Activated T-helper 1 cell treated with anti-CD3 and anti-CD28 coated beads, Interleukin-12 subunit alpha, Interleukin-12 subunit beta, Interleukin-2, Interleukin-4 antibody, amounts not matched to agents 30 ng/mL and 10 ng/mL and 1 ng/mL, durations not matched to agents 14 hours and 24 hours and 36 hours (primary cell): ENCODE measurements at regions not wholly inside any gene's neighbourhood (a gene's known extent, or its start where the extent isn't known, plus 50 kb on each side); places are given as distances from the start of the nearest gene placed in this dataset.

Source experiments
- DNase-seq: peaks from one replicate; pipeline ENCODE4 v3.0.0; 2021; ENCODE audit warnings: low spot score
- H3K27ac Mint-ChIP-seq: one replicate; pipeline ENCODE4 v1.8.0; 2021; ENCODE audit warnings: mild to moderate bottlenecking, mixed read lengths
- H3K27me3 Mint-ChIP-seq: one replicate; pipeline ENCODE4 v1.8.0; 2022; ENCODE audit warnings: mild to moderate bottlenecking, moderate library complexity, mixed read lengths; ENCODE audit not compliant: insufficient read depth
- H3K36me3 Mint-ChIP-seq: one replicate; pipeline ENCODE4 v1.8.0; 2021; ENCODE audit warnings: low read depth, mixed read lengths
- H3K4me1 Mint-ChIP-seq: one replicate; pipeline ENCODE4 v1.8.0; 2021; ENCODE audit warnings: low read depth, mixed read lengths
- H3K4me3 Mint-ChIP-seq: one replicate; pipeline ENCODE4 v1.8.0; 2021; ENCODE audit warnings: mild to moderate bottlenecking, moderate library complexity, mixed read lengths
- H3K9me3 Mint-ChIP-seq: one replicate; pipeline ENCODE4 v1.8.0; 2021; ENCODE audit warnings: mixed read lengths
- intact Hi-C: fragments of 100-400 bp; cut with micrococcal nuclease; formaldehyde crosslinking; loops from one replicate; pipeline ENCODE4 v1.15.1; 2024

DNA sequence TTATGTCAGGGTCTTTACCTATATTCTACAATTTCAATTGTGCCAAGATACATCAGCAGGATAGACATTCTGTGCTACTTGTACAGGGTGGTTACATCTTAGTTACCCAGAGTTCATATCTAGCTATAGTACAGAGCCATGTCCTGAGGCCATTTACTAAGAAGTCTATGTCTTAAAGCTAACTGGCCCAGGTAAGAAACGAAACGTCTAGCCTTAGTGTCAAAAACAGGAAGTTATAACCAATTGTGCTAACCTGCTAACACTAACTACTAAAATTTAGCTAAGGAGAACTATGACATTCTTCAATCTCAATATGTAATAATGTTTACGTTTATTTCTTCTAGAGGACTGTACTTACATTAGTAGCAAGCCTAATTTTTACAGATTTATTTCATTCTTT, 717.2 kb upstream of the UBE2E2 start:
- no peaks in the 10 kb centered on the region for H3K4me1 Mint-ChIP-seq
- no peaks in the 10 kb centered on the region for H3K27me3 Mint-ChIP-seq
- H3K36me3 Mint-ChIP-seq = no peaks in the 10 kb centered on the region
- H3K27ac Mint-ChIP-seq = no peak overlapping the region
- intact Hi-C loops = no loop called here
- DNase-seq = no peak
- no peaks in the 10 kb centered on the region for H3K9me3 Mint-ChIP-seq
- no peak overlapping the region for H3K4me3 Mint-ChIP-seq

DNA sequence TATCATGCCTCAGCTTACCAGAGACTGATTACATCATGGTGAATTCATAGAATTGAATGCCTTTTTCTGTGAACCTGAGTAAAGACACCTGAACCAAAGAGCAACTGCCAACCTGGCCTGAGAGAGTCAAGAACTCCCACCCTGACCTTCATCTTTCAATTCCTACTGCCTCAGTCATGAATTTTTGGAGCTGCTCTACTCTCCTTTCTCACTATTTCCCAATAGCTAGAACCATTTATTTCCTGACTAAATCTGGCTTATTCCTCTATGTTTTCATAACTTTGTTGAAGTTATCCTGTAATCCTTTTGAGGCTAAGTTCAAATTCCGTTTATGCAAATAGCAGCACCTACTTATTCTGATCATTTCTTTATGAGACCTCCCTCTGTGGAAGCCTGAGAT, 712.4 kb upstream of the UBE2E2 start:
- Mint-ChIP-seq H3K4me1 (no peaks in the 10 kb centered on the region), H3K27me3 (no peaks in the 10 kb centered on the region), H3K9me3 (no peaks in the 10 kb centered on the region), H3K4me3 (no peak overlapping the region), H3K27ac (no peak overlapping the region), H3K36me3 (no peaks in the 10 kb centered on the region)
- intact Hi-C loops = no loop called here
- DNase-seq = no peak

DNA sequence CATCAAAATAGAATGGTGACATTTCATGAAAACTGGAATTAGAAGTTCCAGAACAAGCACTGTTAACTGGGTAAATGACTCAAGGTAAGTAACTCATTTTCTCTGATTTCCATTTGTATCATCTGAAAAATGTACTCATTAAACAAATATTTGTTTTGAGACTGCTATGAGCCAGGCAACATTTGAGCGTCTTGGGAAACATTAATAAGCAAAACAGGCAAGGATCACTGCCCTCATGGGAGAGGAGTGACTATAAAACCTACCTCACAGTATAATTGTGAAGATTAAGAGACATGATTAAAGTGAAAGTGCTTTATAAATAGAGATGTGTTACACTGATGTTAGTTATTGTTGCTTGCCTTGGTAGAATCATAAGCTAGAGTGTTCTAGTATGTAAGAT, 711.8 kb upstream of the UBE2E2 start:
- H3K27ac Mint-ChIP-seq = no peak overlapping the region
- no peaks in the 10 kb centered on the region for H3K9me3 Mint-ChIP-seq
- H3K27me3 Mint-ChIP-seq = no peaks in the 10 kb centered on the region
- no peak overlapping the region for H3K4me3 Mint-ChIP-seq
- no peaks in the 10 kb centered on the region for H3K36me3 Mint-ChIP-seq
- intact Hi-C loops = no loop called here
- no peak for DNase-seq
- H3K4me1 Mint-ChIP-seq = no peaks in the 10 kb centered on the region

DNA sequence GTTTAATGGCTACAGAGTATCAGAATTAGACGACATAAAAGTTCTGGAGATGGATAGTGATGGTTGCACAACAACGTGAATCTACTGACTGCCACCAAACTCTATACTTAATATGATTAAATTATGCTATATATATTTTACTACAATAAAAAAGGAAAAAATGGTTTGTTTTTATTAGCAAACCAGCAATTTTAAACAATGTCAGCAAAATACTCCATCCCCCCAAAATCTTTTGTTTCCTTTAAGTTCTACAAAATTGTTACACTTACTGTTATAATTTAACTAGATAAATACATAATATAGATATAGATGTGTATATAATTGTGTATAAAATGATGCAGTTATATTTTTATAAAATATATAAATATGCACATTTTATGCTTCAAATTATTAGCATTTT, 710.8 kb upstream of the UBE2E2 start:
- no peak overlapping the region for H3K4me3 Mint-ChIP-seq
- H3K27me3 Mint-ChIP-seq = no peaks in the 10 kb centered on the region
- H3K4me1 Mint-ChIP-seq = no peaks in the 10 kb centered on the region
- no peaks in the 10 kb centered on the region for H3K9me3 Mint-ChIP-seq
- no peak for DNase-seq
- no peaks in the 10 kb centered on the region for H3K36me3 Mint-ChIP-seq
- no peak overlapping the region for H3K27ac Mint-ChIP-seq
- intact Hi-C loops = no loop called here

DNA sequence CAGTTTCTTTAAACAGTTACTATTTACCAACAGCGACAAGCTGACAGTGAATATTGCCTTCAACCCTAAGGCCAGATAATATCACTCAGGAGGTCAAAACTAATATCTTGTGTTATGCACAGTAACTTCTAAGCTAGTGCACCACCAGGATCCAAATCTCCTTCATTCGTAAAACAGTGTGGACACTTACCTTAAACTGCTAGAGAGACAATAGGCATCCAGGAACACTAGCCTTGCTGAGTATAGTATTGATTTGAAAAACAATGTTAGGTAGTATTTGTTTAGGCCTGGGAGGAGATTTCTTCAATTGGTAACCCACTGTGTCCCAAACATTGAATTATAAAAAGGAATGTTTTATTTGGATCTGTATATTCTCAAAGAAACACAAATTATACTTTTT, 707.9 kb upstream of the UBE2E2 start:
- Mint-ChIP-seq H3K4me1 (no peaks in the 10 kb centered on the region), H3K4me3 (no peak overlapping the region), H3K27me3 (no peaks in the 10 kb centered on the region), H3K27ac (no peak overlapping the region), H3K9me3 (no peaks in the 10 kb centered on the region), H3K36me3 (no peaks in the 10 kb centered on the region)
- intact Hi-C loops = no loop called here
- DNase-seq = no peak

DNA sequence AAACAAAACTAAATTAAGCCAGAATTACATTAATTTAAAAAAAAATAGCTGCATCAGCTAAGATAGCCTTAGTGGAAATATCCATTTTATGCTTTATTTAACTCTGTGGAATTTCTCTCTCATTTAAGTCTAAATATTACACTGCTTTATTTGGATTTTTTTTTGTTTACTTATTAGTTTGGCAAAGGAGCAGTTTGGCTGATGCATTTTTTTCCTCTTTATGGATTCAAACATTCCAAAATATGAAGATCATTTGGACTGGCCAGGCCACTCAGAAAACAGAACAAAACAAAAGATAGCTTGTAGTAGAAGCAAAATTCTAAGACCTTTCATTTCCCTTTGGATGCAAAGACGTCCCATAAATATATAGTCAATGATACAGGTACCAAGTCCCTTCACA, 707.3 kb upstream of the UBE2E2 start:
- H3K36me3 Mint-ChIP-seq = no peaks in the 10 kb centered on the region
- H3K4me1 Mint-ChIP-seq = no peaks in the 10 kb centered on the region
- intact Hi-C loops = no loop called here
- H3K4me3 Mint-ChIP-seq = no peak overlapping the region
- H3K27ac Mint-ChIP-seq = no peak overlapping the region
- H3K9me3 Mint-ChIP-seq = no peaks in the 10 kb centered on the region
- DNase-seq = no peak
- no peaks in the 10 kb centered on the region for H3K27me3 Mint-ChIP-seq

DNA sequence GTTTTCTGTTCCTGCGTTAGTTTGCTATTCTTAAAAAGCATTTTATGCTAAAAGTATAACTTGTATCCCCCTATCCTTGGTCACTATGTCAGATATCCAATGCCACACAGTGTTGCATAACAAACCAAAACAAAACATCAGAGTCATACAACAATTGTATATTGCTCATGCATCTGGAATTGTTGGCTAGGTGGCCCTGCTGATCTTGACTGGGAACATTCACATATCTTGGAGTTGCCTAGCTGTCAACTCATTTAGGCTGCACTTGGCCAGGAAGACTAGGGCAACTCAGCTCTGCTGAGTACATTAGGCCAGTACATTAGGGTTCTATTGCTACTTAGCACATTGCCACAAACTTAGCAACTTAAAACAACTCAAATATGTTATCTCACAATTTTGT, 706.5 kb upstream of the UBE2E2 start:
- DNase-seq = no peak
- no peaks in the 10 kb centered on the region for H3K36me3 Mint-ChIP-seq
- intact Hi-C loops = no loop called here
- no peaks in the 10 kb centered on the region for H3K4me1 Mint-ChIP-seq
- H3K9me3 Mint-ChIP-seq = no peaks in the 10 kb centered on the region
- H3K27me3 Mint-ChIP-seq = no peaks in the 10 kb centered on the region
- no peak overlapping the region for H3K4me3 Mint-ChIP-seq
- no peak overlapping the region for H3K27ac Mint-ChIP-seq

DNA sequence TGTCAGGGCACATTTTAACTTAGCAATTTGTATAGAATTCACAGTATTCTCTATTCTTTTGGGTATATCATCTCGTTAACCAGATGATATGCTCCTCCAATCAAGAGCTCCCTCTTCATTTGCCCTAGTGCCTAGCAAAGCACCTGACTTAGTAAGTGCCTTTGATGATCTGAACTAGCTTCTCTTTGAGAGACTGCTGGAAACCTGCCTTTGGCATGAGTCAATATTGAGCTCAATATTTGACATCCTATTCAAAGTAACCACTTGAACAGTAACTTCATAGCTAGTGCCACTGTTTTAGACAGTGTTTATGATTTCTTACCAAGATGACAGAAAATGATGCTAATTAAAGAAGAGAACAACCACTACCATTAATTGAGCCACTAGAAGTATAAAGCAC, 696.3 kb upstream of the UBE2E2 start:
- Mint-ChIP-seq H3K4me1 (no peaks in the 10 kb centered on the region), H3K27ac (no peak overlapping the region), H3K27me3 (no peaks in the 10 kb centered on the region), H3K4me3 (no peak overlapping the region), H3K9me3 (peaks cover 8% of the 10 kb centered on the region), H3K36me3 (no peaks in the 10 kb centered on the region)
- intact Hi-C loops = no loop called here
- no peak for DNase-seq

DNA sequence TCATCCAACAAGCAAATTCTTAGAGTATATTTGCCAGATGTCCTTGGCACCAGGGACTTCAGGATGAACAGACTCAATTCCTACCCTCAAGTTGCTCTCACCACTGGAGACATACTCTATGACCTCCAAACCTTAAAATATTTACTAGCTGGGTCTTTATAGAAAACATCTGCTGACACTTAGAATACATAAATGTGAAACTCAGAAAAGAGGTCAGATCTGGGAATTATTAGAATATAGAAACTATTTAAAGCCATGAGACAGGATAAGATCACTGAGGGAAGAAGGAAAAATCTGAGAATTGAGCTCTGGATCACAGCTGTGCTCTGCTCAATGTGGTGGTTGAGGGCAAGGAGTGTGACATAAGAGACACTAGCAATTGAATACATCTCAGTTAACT, 695.4 kb upstream of the UBE2E2 start:
- Mint-ChIP-seq H3K36me3 (no peaks in the 10 kb centered on the region), H3K27me3 (no peaks in the 10 kb centered on the region)
- intact Hi-C loops = no loop called here

DNA sequence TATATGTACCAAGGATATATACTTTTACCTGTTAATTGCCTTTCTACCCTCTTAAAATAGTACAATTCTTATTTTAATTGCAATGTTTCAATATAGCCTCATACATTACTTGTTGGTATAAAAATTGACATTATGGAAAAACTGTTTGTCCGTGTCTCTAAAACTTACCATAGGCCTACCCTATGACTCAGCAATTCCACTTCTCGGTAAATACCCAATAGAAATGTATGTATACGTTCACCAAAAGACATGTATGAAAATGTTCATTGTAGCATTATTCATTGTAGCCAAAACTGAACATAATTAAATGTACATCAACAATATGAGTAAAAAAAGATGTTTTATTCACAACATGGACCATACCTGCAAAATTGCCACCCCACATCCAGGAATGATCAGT, 679.2 kb upstream of the UBE2E2 start:
- DNase-seq = no peak
- H3K27ac Mint-ChIP-seq = no peak overlapping the region
- intact Hi-C loops = no loop called here
- H3K36me3 Mint-ChIP-seq = no peaks in the 10 kb centered on the region
- no peaks in the 10 kb centered on the region for H3K27me3 Mint-ChIP-seq
- H3K4me1 Mint-ChIP-seq = no peaks in the 10 kb centered on the region
- H3K4me3 Mint-ChIP-seq = no peak overlapping the region
- peaks cover 7% of the 10 kb centered on the region for H3K9me3 Mint-ChIP-seq

More for the DNA sequence above, 695.4 kb upstream of the UBE2E2 start:
- Mint-ChIP-seq H3K4me1 (no peaks in the 10 kb centered on the region), H3K4me3 (no peak overlapping the region), H3K27ac (no peak overlapping the region), H3K9me3 (peaks cover 4% of the 10 kb centered on the region)
- no peak for DNase-seq

DNA sequence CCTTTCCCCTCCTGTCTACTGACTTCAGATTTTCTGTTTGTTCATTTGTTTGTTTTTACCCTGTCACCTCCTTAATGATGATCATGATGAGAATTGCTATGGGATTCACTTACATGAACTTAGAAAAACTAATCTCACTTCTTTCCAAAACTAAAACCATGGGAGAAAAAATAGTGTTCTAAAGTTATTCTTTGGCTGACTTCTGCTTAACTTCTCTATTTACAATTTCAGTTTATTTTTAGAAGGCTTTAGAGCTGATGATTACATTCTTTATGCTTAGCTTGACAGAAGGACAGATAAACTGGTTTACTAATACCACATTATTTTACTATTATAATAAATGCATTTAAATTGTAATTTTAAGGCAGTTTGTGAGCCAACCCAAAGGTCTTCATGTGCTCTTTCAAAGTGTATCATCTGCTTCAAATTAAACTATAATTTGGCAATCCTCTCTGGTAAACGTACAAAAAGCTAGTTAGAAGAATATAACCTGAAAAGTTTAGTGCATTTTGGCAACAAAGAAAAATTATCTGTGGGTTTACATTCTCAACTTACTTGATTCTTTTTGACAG, 676.8 kb upstream of the UBE2E2 start:
- no peak for DNase-seq
- no peaks in the 10 kb centered on the region for H3K27me3 Mint-ChIP-seq
- peaks cover 4% of the 10 kb centered on the region for H3K9me3 Mint-ChIP-seq
- no peaks in the 10 kb centered on the region for H3K36me3 Mint-ChIP-seq
- H3K27ac Mint-ChIP-seq = no peak overlapping the region
- no peaks in the 10 kb centered on the region for H3K4me1 Mint-ChIP-seq
- intact Hi-C loops = no loop called here
- H3K4me3 Mint-ChIP-seq = no peak overlapping the region

DNA sequence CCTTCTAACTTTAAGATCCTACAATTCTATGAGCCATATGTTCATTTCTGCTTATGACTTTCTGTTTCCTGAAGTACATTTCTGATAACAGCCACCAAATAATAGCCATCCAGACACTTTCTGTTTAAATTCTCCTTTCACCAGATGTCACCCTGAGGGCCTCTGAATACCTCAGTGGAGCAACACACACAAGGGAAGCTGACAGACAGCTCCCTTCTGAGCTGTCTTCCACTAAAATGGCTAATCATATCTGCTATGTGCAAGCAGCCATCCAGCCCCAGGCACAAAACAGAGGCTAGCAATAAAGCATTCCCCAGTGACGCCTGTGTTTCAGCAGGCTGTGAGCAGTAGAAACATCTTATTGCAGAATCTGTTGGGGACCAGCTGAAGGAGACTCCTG, 666.6 kb upstream of the UBE2E2 start:
- H3K27me3 Mint-ChIP-seq = no peaks in the 10 kb centered on the region
- peaks cover 12% of the 10 kb centered on the region for H3K9me3 Mint-ChIP-seq

DNA sequence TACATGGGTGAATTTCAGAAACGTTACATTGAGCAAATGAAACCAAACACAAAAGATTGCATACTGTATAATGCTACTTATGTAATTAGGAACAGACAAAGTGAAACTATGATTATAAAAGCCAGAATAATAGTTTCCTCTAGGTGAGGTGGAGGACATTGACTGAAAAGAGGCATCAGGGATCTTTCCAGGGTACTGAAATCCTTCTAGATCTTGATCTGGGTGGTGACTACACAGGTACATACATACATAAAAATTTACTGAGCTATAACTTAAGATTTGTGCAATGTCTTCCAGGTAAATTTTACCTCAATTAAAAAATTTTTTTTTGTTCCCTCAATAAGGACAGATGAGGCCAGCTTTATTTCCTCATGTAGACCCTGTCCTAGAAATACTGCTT, 665.6 kb upstream of the UBE2E2 start:
- Mint-ChIP-seq H3K4me1 (no peaks in the 10 kb centered on the region), H3K36me3 (no peaks in the 10 kb centered on the region), H3K27me3 (no peaks in the 10 kb centered on the region), H3K9me3 (peaks cover 6% of the 10 kb centered on the region), H3K4me3 (no peak overlapping the region), H3K27ac (no peak overlapping the region)
- intact Hi-C loops = no loop called here
- no peak for DNase-seq

More for the DNA sequence above, 666.6 kb upstream of the UBE2E2 start:
- intact Hi-C loops = no loop called here
- DNase-seq = no peak
- H3K36me3 Mint-ChIP-seq = no peaks in the 10 kb centered on the region
- no peak overlapping the region for H3K27ac Mint-ChIP-seq
- H3K4me1 Mint-ChIP-seq = no peaks in the 10 kb centered on the region
- H3K4me3 Mint-ChIP-seq = no peak overlapping the region

DNA sequence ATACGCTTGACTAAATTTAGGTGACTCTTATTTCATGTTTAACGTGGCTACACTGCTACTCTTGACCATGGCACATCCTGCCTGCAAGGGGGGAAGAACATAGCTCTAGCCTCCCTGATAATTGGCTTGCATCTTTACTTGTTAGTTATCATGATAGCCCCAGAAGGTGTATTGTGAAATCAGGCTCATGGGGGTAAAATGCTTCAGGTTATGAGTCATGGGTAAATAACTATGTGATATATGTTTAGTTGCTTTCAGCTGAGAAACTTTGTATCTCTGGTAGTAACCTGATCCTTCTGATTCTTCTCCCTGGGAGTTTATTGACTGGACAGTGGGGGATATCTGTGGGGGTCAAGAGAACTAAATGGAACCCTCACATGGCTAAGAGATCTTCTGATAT, 660.8 kb upstream of the UBE2E2 start:
- intact Hi-C loops = no loop called here
- peaks cover 6% of the 10 kb centered on the region for H3K9me3 Mint-ChIP-seq
- H3K27ac Mint-ChIP-seq = no peak overlapping the region
- H3K27me3 Mint-ChIP-seq = no peaks in the 10 kb centered on the region
- no peaks in the 10 kb centered on the region for H3K36me3 Mint-ChIP-seq
- H3K4me1 Mint-ChIP-seq = no peaks in the 10 kb centered on the region
- no peak for DNase-seq
- no peak overlapping the region for H3K4me3 Mint-ChIP-seq
